Skeletal muscle tissue (tissue), 3 donors: ENCODE measurements at regions not wholly inside any gene's neighbourhood (a gene's known extent, or its start where the extent isn't known, plus 50 kb on each side); places are given as distances from the start of the nearest gene placed in this dataset.

Source experiments
- H3K27ac ChIP-seq: one replicate; pipeline ENCODE4 v1.7.0; 2013; ENCODE audit warnings: mild to moderate bottlenecking, low read depth, low read length, inconsistent platforms
- H3K27me3 ChIP-seq, 3 donors: one replicate each; pipeline ENCODE4 v1.7.0; 2013; ENCODE audit warnings: low read length in 3 of 3; ENCODE audit not compliant: control insufficient read depth in 3 of 3, insufficient read depth in 3 of 3
- H3K36me3 ChIP-seq, 3 donors: one replicate each; pipeline ENCODE4 v1.7.0; 2013; ENCODE audit warnings: low read length in 3 of 3; ENCODE audit not compliant: control insufficient read depth in 3 of 3, insufficient read depth in 3 of 3
- H3K4me1 ChIP-seq, 3 donors: one replicate each; pipeline ENCODE4 v1.7.0; 2013; ENCODE audit warnings: low read length in 3 of 3, mild to moderate bottlenecking in 3 of 3; ENCODE audit not compliant: control insufficient read depth in 3 of 3, insufficient read depth in 3 of 3
- H3K4me3 ChIP-seq, 3 donors: one replicate each; pipeline ENCODE4 v1.7.0; 2013; ENCODE audit warnings: low read length in 3 of 3
- H3K9ac ChIP-seq, 3 donors: one replicate each; pipeline ENCODE4 v1.7.0; 2013; ENCODE audit warnings: low read length in 3 of 3, mild to moderate bottlenecking in 3 of 3, moderate library complexity in 2 of 3, low read depth in 1 of 3
- H3K9me3 ChIP-seq, 3 donors: one replicate each; pipeline ENCODE4 v1.7.0; 2013; ENCODE audit warnings: low read length in 3 of 3; ENCODE audit not compliant: control insufficient read depth in 3 of 3
- donor health status: Osteomylitis.

GRCh38 chr20:53847139-53847836, 223.1 kb downstream of the BCAS1 start:
- Histone ChIP-seq H3K4me3 (no peak overlapping the region), H3K27me3 (no peaks in the 10 kb centered on the region), H3K9ac (no peak overlapping the region), H3K9me3 (no peaks in the 10 kb centered on the region), H3K27ac (no peak overlapping the region), H3K36me3 (no peaks in the 10 kb centered on the region), H3K4me1 (no peaks in the 10 kb centered on the region)

- no peaks in the 10 kb centered on the region for H3K27me3 ChIP-seq
- H3K4me3 ChIP-seq: no peak overlapping the region
- H3K9ac ChIP-seq: no peak overlapping the region
- no peaks in the 10 kb centered on the region for H3K36me3 ChIP-seq
- H3K27ac ChIP-seq: no peak overlapping the region
- H3K9me3 ChIP-seq: no peaks in the 10 kb centered on the region
- no peaks in the 10 kb centered on the region for H3K4me1 ChIP-seq
These were observed 223.8 kb downstream of the BCAS1 start for GRCh38 chr20:53846640-53847039.

- Histone ChIP-seq H3K36me3 (no peaks in the 10 kb centered on the region), H3K27ac (no peak overlapping the region), H3K4me1 (no peaks in the 10 kb centered on the region), H3K9me3 (no peaks in the 10 kb centered on the region), H3K9ac (no peak overlapping the region), H3K27me3 (no peaks in the 10 kb centered on the region), H3K4me3 (no peak overlapping the region)
These were observed 224.4 kb downstream of the BCAS1 start for GRCh38 chr20:53845980-53846379.

GRCh38 chr20:53844259-53844658, 226.1 kb downstream of the BCAS1 start:
- H3K27ac ChIP-seq: no peak overlapping the region
- H3K27me3 ChIP-seq: no peaks in the 10 kb centered on the region

GRCh38 chr20:53843645-53844044, 226.7 kb downstream of the BCAS1 start:
- H3K4me1 ChIP-seq: no peaks in the 10 kb centered on the region
- H3K9me3 ChIP-seq: no peaks in the 10 kb centered on the region
- no peak overlapping the region for H3K4me3 ChIP-seq
- no peak overlapping the region for H3K27ac ChIP-seq
- no peak overlapping the region for H3K9ac ChIP-seq
- no peaks in the 10 kb centered on the region for H3K27me3 ChIP-seq
- no peaks in the 10 kb centered on the region for H3K36me3 ChIP-seq

More at GRCh38 chr20:53844259-53844658, 226.1 kb downstream of the BCAS1 start:
- Histone ChIP-seq H3K9me3 (no peaks in the 10 kb centered on the region), H3K4me1 (no peaks in the 10 kb centered on the region), H3K36me3 (no peaks in the 10 kb centered on the region), H3K9ac (no peak overlapping the region), H3K4me3 (no peak overlapping the region)

- Histone ChIP-seq H3K9ac (no peak overlapping the region), H3K27me3 (no peaks in the 10 kb centered on the region), H3K4me3 (no peak overlapping the region), H3K36me3 (no peaks in the 10 kb centered on the region), H3K4me1 (no peaks in the 10 kb centered on the region), H3K27ac (no peak overlapping the region), H3K9me3 (no peaks in the 10 kb centered on the region)
These were observed 227.9 kb downstream of the BCAS1 start for GRCh38 chr20:53842301-53843099.

DNA sequence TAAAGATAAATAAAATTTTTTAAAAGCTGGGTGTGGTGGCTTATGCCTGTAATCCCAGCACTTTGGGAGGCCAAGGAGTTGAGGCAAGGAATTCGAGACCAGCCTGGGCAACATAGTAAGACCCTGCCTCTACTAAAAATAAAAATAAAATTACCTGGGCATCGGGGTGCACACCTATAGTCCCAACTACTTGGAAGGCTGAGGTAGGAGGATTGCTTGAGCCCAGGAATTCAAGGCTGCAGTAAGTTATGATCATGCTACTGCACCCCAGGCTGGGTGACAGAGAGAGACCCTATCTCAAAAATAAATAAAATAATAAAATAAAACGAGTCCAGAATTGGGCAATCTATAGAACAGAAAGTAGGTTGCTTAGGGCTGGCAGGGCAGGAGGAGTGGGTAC, 228.7 kb downstream of the BCAS1 start:
- Histone ChIP-seq H3K27me3 (no peaks in the 10 kb centered on the region), H3K9ac (no peak overlapping the region), H3K36me3 (no peaks in the 10 kb centered on the region), H3K4me1 (no peaks in the 10 kb centered on the region), H3K4me3 (no peak overlapping the region), H3K9me3 (no peaks in the 10 kb centered on the region), H3K27ac (no peak overlapping the region)

DNA sequence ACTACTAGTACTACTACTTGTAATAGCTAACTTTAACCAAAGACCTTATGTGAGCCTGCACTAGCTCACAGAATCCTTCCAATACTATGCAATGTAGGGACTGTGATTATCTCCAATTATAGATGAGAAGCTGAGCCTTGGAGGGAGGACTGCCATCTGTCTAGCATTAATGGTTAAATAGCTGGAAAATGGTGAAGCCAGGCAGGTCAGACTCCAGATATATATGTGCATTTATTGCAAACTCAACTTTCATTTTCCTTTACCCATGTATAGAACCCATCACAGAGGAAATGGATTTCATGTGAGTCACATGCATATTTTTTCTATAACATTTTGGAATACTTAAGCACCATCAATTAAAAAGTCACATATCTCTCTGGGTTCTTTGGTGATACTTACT, 229.9 kb downstream of the BCAS1 start:
- no peak overlapping the region for H3K4me3 ChIP-seq
- no peaks in the 10 kb centered on the region for H3K36me3 ChIP-seq
- no peak overlapping the region for H3K27ac ChIP-seq
- H3K27me3 ChIP-seq: no peaks in the 10 kb centered on the region
- H3K9me3 ChIP-seq: no peaks in the 10 kb centered on the region
- no peak overlapping the region for H3K9ac ChIP-seq
- H3K4me1 ChIP-seq: no peaks in the 10 kb centered on the region

DNA sequence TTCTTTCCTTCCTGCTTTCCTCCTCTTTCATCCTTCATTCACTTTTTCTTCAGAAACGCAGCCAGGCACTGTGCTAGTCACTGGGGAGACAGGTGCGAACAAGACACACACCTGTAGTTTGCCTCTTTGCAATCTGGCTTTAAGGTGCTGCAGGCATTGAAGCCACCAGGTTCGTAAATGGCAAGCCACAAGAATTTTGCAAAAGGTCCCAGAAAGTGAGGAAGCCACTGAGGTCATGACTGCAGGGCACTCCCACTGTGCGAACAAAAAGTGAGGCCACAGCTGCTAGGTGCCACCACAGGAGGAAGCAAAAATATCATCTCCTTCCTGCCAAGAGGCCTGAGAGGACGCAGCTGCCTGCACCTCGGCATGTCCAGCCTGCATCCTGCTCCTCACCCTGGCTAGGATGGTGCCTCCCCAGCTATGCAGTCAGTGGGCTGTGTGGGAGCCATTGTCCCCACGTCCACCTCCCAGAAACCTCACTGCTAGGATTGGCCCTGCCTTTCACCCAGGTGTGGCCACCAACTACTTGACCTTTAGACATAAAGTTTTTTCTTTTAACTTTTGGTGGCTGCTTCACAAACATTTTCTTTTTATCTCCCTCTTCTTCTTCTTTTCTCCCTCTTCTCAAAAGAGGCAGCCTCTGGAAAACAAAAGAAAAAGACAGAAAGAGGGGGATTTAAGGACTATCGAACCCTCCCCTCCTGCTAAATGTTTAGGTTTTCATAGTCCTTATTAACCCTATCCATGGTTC, 230.8 kb downstream of the BCAS1 start:
- Histone ChIP-seq H3K9ac (no peak overlapping the region), H3K4me1 (no peaks in the 10 kb centered on the region)

More for the DNA sequence above, 230.8 kb downstream of the BCAS1 start:
- H3K36me3 ChIP-seq: no peaks in the 10 kb centered on the region
- H3K9me3 ChIP-seq: no peaks in the 10 kb centered on the region
- H3K27me3 ChIP-seq: no peaks in the 10 kb centered on the region
- no peak overlapping the region for H3K4me3 ChIP-seq
- no peak overlapping the region for H3K27ac ChIP-seq
